Activated T-helper 17 cell treated with anti-CD3 and anti-CD28 coated beads, Interleukin-2, amount 50 U/mL, for 72 hours (primary cell): ENCODE measurements at regions not wholly inside any gene's neighbourhood (a gene's known extent, or its start where the extent isn't known, plus 50 kb on each side); places are given as distances from the start of the nearest gene placed in this dataset.

Source experiments
- ATAC-seq: fragments of 150-1000 bp; cut with Tn5 transposase; replicated peaks from 2 replicates; pipeline ENCODE4 v1.10.0; 2021; ENCODE audit warnings: mild to moderate bottlenecking, moderate library complexity
- H3K27ac Mint-ChIP-seq: one replicate; pipeline ENCODE4 v1.8.0; 2022; ENCODE audit warnings: mixed read lengths
- H3K27me3 Mint-ChIP-seq: one replicate; pipeline ENCODE4 v1.8.0; 2022; ENCODE audit warnings: mixed read lengths
- H3K36me3 Mint-ChIP-seq: one replicate; pipeline ENCODE4 v1.8.0; 2022; ENCODE audit warnings: low read depth, mild to moderate bottlenecking, mixed read lengths
- H3K4me1 Mint-ChIP-seq: one replicate; pipeline ENCODE4 v1.8.0; 2022; ENCODE audit warnings: mixed read lengths
- H3K4me3 Mint-ChIP-seq: one replicate; pipeline ENCODE4 v1.8.0; 2022; ENCODE audit warnings: mild to moderate bottlenecking, mixed read lengths
- H3K9me3 Mint-ChIP-seq: one replicate; pipeline ENCODE4 v1.8.0; 2022; ENCODE audit warnings: mixed read lengths

DNA sequence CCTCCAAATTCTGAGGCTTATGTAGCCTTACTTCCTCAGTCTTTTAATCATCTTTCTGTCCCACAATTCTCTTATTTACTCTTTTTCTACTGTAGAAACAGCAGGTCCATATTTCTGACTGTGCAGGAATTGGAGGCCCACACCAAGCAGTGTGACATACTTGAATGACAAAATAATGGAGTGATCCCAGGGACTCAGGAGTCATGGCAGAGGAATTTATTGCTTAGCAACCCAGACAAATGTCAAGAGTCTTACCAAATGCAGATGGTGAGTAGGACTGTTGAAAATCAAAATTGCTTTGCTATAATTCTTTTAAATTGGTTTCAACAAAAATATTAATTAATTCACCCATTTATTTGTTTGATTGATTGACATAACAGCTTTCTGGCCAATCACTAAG is 59.9 kb downstream of the HTR1B start:
- no peaks in the 10 kb centered on the region for H3K27me3 Mint-ChIP-seq
- H3K36me3 Mint-ChIP-seq = no peaks in the 10 kb centered on the region
- H3K4me1 Mint-ChIP-seq = no peaks in the 10 kb centered on the region
- no peak overlapping the region for H3K27ac Mint-ChIP-seq
- ATAC-seq = no peak
- no peaks in the 10 kb centered on the region for H3K9me3 Mint-ChIP-seq
- H3K4me3 Mint-ChIP-seq = no peak overlapping the region

DNA sequence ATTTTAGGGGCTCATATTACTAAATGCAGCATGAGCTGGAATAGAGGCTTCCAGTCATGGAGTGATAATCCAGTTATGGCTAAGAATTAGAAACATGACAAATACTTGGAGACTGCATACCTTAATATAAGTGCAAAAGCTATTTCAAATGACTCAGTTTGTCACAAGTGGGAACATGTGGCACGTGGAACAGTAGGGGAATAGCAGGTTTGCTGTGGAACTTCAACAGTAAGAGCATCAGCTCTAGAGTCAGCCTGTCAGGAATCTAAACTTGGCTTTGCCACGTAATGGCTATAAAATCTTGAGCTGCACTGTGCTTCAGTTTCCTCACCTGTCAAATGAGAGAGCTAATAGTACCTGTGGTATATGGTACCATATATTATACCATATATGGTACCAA is 62.1 kb downstream of the HTR1B start:
- Mint-ChIP-seq H3K36me3 (no peaks in the 10 kb centered on the region), H3K4me1 (no peaks in the 10 kb centered on the region), H3K4me3 (no peak overlapping the region), H3K27ac (no peak overlapping the region), H3K27me3 (no peaks in the 10 kb centered on the region), H3K9me3 (peaks cover 5% of the 10 kb centered on the region)
- ATAC-seq = no peak

DNA sequence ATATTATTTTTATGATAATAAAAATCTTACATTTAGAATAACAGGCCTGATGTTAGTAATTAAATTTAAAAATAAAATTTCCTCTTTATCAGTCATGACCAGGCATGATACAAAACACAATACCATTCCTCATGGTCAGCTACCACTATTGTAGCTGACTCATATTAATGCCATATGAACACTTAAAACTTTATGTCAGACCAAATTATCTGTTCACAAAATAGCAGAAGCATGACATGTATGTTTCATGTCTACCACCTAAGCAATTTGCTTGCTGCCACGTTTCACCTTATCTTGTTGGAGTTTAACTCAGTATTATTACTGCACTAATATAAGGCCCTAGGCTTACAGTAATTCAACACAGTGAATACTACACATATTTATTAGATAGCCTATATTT is 65.7 kb downstream of the HTR1B start:
- Mint-ChIP-seq H3K9me3 (peaks cover 5% of the 10 kb centered on the region), H3K4me3 (no peak overlapping the region), H3K27ac (no peak overlapping the region), H3K4me1 (no peaks in the 10 kb centered on the region), H3K27me3 (no peaks in the 10 kb centered on the region), H3K36me3 (no peaks in the 10 kb centered on the region)
- no peak for ATAC-seq

DNA sequence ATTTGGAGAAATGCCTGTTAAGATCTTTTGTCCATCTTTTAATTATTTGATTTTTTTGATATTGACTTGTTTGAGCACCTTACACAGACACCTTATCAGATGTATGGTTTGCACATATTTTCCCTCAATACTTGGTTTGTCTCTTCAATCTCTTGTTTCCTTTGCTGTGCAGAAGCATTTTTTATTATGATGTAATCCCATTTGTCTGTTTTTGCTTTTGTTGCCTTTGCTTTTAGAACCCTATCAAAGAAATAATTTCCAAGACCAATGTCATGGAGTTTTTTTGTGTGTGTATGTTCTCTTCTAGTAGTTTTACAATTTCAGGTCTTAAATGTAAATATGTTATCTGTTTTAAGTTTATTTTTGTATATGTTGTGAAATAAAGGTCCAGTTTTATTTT is 73.9 kb downstream of the HTR1B start:
- Mint-ChIP-seq H3K9me3 (peaks cover 12% of the 10 kb centered on the region), H3K4me3 (no peak overlapping the region), H3K27me3 (no peaks in the 10 kb centered on the region), H3K4me1 (no peaks in the 10 kb centered on the region), H3K36me3 (no peaks in the 10 kb centered on the region), H3K27ac (no peak overlapping the region)
- ATAC-seq = no peak

DNA sequence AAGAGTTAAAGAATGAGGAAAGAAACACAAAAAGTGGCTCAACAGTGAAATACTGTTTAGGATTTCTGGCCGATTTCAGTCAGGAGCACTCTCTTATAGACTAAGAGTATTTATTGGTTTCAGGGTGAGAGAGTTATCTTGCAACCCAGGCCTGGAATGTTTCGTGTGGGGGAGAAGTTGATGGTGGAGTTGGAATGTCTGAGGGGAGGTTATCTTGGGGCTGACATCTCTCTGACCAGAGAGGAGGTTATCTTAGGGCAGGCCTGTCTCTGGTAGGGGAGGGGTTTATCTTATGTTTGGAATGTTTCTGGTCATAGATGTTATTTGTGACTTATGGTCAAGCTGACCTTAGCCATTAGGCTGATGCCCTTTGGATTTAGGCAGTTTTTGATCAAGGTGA is 80.3 kb downstream of the HTR1B start:
- H3K36me3 Mint-ChIP-seq = no peaks in the 10 kb centered on the region
- no peaks in the 10 kb centered on the region for H3K4me1 Mint-ChIP-seq
- H3K4me3 Mint-ChIP-seq = no peak overlapping the region
- H3K27me3 Mint-ChIP-seq = no peaks in the 10 kb centered on the region
- peaks cover 4% of the 10 kb centered on the region for H3K9me3 Mint-ChIP-seq
- ATAC-seq = no peak
- H3K27ac Mint-ChIP-seq = no peak overlapping the region

DNA sequence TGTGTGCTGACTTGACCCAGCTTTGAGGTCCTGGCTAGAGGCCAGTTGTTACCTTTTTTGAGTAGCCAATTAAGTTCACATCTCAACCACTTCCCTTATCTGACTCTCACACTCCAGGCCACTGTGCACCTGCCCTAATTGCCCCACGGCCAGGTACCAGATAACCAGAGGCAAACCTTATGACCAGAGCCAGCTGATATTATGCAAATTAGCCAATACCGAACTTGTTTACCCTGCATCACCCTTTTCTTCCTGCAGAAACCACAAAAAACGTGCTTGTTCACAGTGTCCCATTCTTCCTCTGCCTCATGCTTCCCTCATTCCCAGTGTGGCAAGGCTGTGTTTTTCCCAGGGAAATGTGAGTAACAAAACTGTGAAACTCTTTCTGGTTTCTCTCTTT is 89.3 kb downstream of the HTR1B start:
- no peak for ATAC-seq
- Mint-ChIP-seq H3K4me1 (no peaks in the 10 kb centered on the region), H3K36me3 (no peaks in the 10 kb centered on the region), H3K27me3 (no peaks in the 10 kb centered on the region), H3K9me3 (peaks cover 3% of the 10 kb centered on the region), H3K27ac (no peak overlapping the region), H3K4me3 (no peak overlapping the region)

DNA sequence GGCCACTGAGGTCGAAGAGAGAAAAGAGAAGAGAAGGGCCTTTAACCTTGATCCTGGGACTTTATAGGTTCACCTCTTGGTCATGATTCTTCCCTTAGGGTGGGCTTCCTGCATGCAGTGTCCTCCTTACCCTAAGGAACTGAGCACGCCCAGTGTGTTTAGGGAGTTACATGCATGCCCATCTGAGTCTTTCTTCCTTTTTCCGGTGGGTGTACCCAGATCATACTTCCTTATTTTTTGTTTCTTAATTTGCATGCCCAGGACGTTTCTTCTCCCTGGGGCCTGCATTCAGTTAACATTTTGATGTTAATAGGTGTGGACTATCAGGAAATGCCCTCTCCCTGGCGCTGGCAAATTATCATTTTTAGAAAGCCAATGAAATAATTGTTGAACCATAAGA is 91.5 kb downstream of the HTR1B start:
- Mint-ChIP-seq H3K4me1 (no peaks in the 10 kb centered on the region), H3K9me3 (no peaks in the 10 kb centered on the region), H3K27ac (no peak overlapping the region), H3K27me3 (no peaks in the 10 kb centered on the region), H3K4me3 (no peak overlapping the region), H3K36me3 (no peaks in the 10 kb centered on the region)
- no peak for ATAC-seq

DNA sequence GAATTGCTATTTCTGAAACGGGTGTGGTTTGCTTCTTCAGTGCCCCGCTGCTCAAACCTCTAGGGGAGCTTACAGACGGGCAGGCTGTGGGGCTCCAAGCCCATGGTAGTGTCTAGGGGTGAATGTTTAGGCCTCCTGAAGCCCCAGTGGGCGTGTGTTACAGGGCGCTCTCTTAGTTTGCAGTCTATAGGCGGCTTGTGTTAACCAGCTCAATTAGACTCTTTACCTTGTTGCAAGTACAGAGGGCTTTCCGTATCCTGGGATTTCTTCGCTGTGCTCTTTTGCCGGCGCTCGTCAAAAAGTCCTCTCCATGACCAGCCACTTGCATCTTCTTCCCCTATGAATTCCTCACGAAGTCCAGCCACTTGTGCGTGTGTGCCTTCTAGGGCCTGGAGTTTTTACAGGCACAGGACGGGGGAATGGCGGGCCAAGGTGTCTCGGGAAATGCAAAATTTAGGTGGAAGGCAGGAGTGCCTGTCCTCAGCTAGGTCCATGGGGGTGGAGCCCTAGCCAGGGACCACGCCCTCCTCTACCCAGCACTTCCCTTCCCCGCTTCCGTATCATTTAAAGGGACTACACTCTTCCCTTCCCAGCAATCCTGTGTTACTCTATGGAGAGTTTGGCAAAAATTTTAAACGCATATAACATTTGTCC is 94.5 kb downstream of the HTR1B start:
- Mint-ChIP-seq H3K27me3 (no peaks in the 10 kb centered on the region), H3K9me3 (no peaks in the 10 kb centered on the region), H3K36me3 (no peaks in the 10 kb centered on the region), H3K27ac (no peak overlapping the region), H3K4me1 (no peaks in the 10 kb centered on the region), H3K4me3 (no peak overlapping the region)
- ATAC-seq = no peak

DNA sequence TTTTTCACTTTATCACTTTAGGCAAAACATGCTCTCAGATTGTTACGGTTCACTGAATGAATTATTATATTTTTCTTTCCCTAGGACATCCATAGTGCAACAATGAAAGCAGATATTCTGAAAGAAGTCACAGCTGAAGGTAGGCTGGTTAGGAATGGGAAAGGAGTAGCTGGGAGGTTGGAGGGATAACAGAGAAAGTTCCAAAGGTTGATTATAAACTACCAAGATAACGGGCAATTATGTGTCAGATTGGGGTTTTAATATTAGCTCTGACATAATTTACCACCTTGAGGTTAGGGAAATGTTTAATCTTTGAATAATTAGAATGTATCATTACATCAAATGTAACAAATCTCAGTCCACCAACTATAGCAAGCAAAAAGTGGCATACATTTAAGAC is 96.5 kb downstream of the HTR1B start:
- H3K4me3 Mint-ChIP-seq = no peak overlapping the region
- no peaks in the 10 kb centered on the region for H3K4me1 Mint-ChIP-seq
- no peaks in the 10 kb centered on the region for H3K9me3 Mint-ChIP-seq
- H3K36me3 Mint-ChIP-seq = no peaks in the 10 kb centered on the region
- ATAC-seq = no peak
- no peak overlapping the region for H3K27ac Mint-ChIP-seq
- H3K27me3 Mint-ChIP-seq = no peaks in the 10 kb centered on the region

DNA sequence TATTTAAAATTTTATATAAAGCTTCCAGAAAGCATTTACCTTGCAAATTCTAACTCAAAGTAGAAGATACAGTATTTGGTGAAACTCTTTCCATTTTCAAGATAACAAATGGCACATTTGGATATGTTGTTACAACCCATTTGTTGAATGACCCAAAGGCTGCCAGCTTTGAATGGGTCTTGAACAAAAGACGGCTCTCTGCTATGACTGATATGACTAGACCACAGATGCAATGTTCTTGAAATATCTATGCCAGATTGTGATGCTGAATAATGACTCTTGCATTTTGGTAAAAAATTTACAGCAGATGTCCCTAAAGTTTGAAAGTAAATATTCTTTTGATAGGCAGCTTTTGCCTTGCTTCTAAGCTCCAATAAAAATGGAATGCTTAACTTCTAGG is 99.6 kb downstream of the HTR1B start:
- Mint-ChIP-seq H3K9me3 (peaks cover under 1% of the 10 kb centered on the region), H3K27ac (no peak overlapping the region), H3K27me3 (no peaks in the 10 kb centered on the region), H3K4me1 (no peaks in the 10 kb centered on the region), H3K36me3 (no peaks in the 10 kb centered on the region), H3K4me3 (no peak overlapping the region)
- no peak for ATAC-seq

DNA sequence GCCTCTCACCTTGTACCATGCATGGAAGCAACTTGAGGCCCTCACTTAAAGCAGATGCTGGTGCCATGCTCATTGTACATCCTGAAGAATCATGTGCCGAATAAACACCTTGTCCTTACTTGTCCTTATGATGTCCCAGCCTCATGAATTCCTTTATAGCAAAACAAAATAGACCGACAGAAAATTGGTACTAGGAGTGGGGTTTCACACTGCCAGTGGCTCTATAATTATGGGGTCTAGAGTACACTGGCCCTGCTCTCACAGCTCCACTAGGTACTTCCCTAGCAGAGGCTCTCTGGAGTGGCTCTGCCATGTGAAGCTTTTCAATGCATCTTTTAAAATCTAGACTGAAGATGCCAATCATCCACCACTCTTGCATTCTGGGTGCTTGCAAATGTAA is 101.2 kb downstream of the HTR1B start:
- Mint-ChIP-seq H3K4me3 (no peak overlapping the region), H3K27ac (no peak overlapping the region), H3K4me1 (no peaks in the 10 kb centered on the region), H3K9me3 (peaks cover 3% of the 10 kb centered on the region), H3K27me3 (no peaks in the 10 kb centered on the region), H3K36me3 (no peaks in the 10 kb centered on the region)
- no peak for ATAC-seq

DNA sequence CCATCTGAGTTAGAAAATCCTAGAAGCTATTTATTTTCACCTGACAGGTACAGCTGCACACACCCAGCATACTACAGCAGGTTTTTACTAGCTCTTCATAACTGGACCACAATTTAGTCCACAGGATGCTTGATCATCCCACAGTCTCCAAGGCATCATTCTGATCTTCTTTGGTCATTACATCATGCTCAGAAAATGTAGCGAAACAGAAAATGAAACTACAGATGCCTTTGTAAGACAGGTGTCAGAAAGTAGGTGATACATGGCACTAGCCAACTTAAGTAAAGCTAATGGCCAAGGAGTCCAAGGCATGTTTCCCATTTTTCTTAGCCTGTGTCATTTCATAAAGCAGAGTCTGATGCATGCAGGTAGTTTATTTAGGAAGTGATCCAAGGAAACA is 102.3 kb downstream of the HTR1B start:
- H3K4me3 Mint-ChIP-seq = no peak overlapping the region
- H3K9me3 Mint-ChIP-seq = peaks cover 3% of the 10 kb centered on the region
- H3K27ac Mint-ChIP-seq = no peak overlapping the region
- ATAC-seq = no peak
- H3K36me3 Mint-ChIP-seq = no peaks in the 10 kb centered on the region
- H3K4me1 Mint-ChIP-seq = no peaks in the 10 kb centered on the region
- no peaks in the 10 kb centered on the region for H3K27me3 Mint-ChIP-seq

DNA sequence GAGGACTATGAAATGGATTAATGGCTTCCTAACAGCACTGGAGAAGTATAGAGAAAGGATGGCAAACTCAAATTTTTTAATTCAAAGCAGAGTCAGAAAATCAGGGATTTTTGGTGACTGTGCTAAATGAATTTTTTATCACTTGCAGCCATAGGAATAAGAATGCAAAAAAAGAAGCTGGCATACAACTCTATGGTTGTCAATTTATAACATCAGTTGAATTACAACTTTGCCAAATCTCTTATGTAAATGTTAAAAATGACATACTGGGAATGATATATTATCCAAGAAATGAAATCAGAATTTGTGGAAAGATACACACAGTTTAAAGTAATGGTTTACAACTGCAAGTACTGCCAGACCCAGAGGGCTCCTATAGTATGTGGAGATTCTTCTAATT is 106.5 kb downstream of the HTR1B start:
- ATAC-seq = no peak
- no peak overlapping the region for H3K4me3 Mint-ChIP-seq

DNA sequence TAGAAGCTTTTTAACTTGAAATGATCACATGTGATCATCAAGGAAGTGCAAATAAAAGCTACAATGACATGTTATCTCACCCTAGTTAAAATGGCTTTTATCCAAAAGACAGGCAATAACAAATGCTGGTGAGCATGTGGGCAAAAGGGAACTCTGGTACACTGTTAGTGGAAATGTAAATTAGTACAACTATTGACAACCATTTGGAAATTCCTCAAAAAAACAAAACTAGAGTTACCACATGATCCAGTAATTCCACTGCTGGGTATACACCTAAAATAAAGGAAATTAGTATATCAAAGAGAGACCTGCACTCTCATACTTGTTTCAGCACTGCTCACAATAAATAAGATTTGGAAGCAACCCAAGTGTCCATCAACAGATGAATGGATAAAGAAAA is 108.7 kb downstream of the HTR1B start:
- H3K4me1 Mint-ChIP-seq = no peaks in the 10 kb centered on the region
- no peak overlapping the region for H3K27ac Mint-ChIP-seq
- H3K27me3 Mint-ChIP-seq = no peaks in the 10 kb centered on the region
- H3K9me3 Mint-ChIP-seq = peaks cover 3% of the 10 kb centered on the region
- H3K4me3 Mint-ChIP-seq = no peak overlapping the region
- H3K36me3 Mint-ChIP-seq = no peaks in the 10 kb centered on the region
- no peak for ATAC-seq

More for the DNA sequence above, 106.5 kb downstream of the HTR1B start:
- peaks cover 3% of the 10 kb centered on the region for H3K9me3 Mint-ChIP-seq
- H3K27me3 Mint-ChIP-seq = no peaks in the 10 kb centered on the region
- no peaks in the 10 kb centered on the region for H3K4me1 Mint-ChIP-seq
- no peaks in the 10 kb centered on the region for H3K36me3 Mint-ChIP-seq
- no peak overlapping the region for H3K27ac Mint-ChIP-seq

DNA sequence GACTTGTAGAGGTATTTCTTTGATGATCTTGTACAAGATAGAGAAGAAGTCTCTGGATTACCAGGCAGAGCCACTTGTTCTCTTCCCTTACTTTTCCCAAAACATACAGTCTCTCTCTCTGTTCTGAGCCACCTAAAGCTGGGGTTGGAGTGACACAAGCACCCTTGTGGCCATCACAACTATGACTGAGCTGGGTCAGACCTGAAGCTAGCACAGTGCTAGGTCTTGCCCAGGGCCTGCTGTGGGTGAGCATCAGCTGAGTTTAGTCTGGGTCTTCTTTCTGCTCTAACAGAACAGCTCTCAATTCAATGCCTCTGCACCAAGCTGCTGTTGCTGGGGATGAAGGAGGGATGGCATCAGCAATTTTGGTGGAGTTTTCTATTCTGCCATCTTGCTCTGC is 110.2 kb downstream of the HTR1B start:
- no peak for ATAC-seq
- H3K9me3 Mint-ChIP-seq = no peaks in the 10 kb centered on the region
- H3K27me3 Mint-ChIP-seq = no peaks in the 10 kb centered on the region
- H3K4me3 Mint-ChIP-seq = no peak overlapping the region
- no peak overlapping the region for H3K27ac Mint-ChIP-seq
- no peaks in the 10 kb centered on the region for H3K36me3 Mint-ChIP-seq
- no peaks in the 10 kb centered on the region for H3K4me1 Mint-ChIP-seq
